ENCODE measurements at regions not wholly inside any gene's neighbourhood (a gene's known extent, or its start where the extent isn't known, plus 50 kb on each side); places are given as distances from the start of the nearest gene placed in this dataset.

GRCh38 chr6:54010340-54011276 is 100.6 kb upstream of the MLIP start:
- 23% methylated on average over 7 of the region's 7 CpGs for WGBS
- Histone ChIP-seq H3K9ac (ENCODE audit: low read depth in 1 of 2, low read length in 2 of 2) (peak overlapping the region; percentile 60 to 62), H3K27ac (ENCODE audit: low read depth in 1 of 2, low read length in 2 of 2) (peak overlapping the region; percentile 72 to 87), H3K27me3 (ENCODE audit: control insufficient read depth in 4 of 4, insufficient read depth in 4 of 4, low read length in 3 of 4) (no peaks in the 10 kb centered on the region), H3K4me1 (ENCODE audit: control insufficient read depth in 4 of 4, insufficient read depth in 4 of 4, low read length in 3 of 4) (peaks cover 5 to 38% (median 29%) of the 10 kb centered on the region in 4 donors), H3K36me3 (ENCODE audit: control insufficient read depth in 4 of 4, insufficient read depth in 3 of 4, low read depth in 1 of 4, low read length in 3 of 4) (no peaks in the 10 kb centered on the region), H3K9me3 (ENCODE audit: control insufficient read depth in 4 of 4, low read length in 3 of 4) (no peaks in the 10 kb centered on the region), H3K4me3 (ENCODE audit: low read depth in 1 of 3, low read length in 3 of 3) (peak overlapping the region; percentile 27 to 63 (median 42))
- TF ChIP-seq CTCF (IDR thresholded peaks at IDR 0.05; ENCODE audit: low read depth, low read length, missing input control) (peak; percentile 22), GABPA (IDR thresholded peaks at IDR 0.05 in 1 of 2, conservative IDR thresholded peaks at IDR 0.05 in 1 of 2) (no peak), JUND (IDR thresholded peaks at IDR 0.05) (peak; percentile 61 to 71), FOXA2 (IDR thresholded peaks at IDR 0.05) (peak; percentile 42), TAF1 (conservative IDR thresholded peaks at IDR 0.05) (peak; percentile 10), REST (IDR thresholded peaks at IDR 0.05) (peak; percentile 49), RXRA (IDR thresholded peaks at IDR 0.05) (peak; percentile 95 to 97), NR2F2 (IDR thresholded peaks at IDR 0.05) (peak; percentile 45), ATF3 (IDR thresholded peaks at IDR 0.05) (no peak), FOXA1 (IDR thresholded peaks at IDR 0.05) (no peak), ZBTB33 (IDR thresholded peaks at IDR 0.05) (peak; percentile 25), RAD21 (IDR thresholded peaks at IDR 0.05) (peak in 1 of 2 donors; percentile 30), YY1 (IDR thresholded peaks at IDR 0.05) (peak; percentile 30), MAX (IDR thresholded peaks at IDR 0.05) (peak; percentile 41), EGR1 (IDR thresholded peaks at IDR 0.05; ENCODE audit: low read depth in 2 of 2) (no peak), HNF4G (IDR thresholded peaks at IDR 0.05) (peak; percentile 34), HNF4A (conservative IDR thresholded peaks at IDR 0.05) (peak; percentile 79 to 90), SP1 (IDR thresholded peaks at IDR 0.05) (peak; percentile 99)
- no peak for DNase-seq (ENCODE audit: low spot score)
